Osteocyte (in vitro differentiated cells): ENCODE measurements at regions not wholly inside any gene's neighbourhood (a gene's known extent, or its start where the extent isn't known, plus 50 kb on each side); places are given as distances from the start of the nearest gene placed in this dataset.

ENCODE experiments used
- DNase-seq: peaks from one replicate; pipeline ENCODE4 v3.0.0; 2021; ENCODE audit warnings: mixed read lengths; ENCODE audit not compliant: unreplicated experiment; ENCODE audit errors: extremely low spot score
- H3K27ac Mint-ChIP-seq: one replicate; pipeline ENCODE4 v1.8.0; 2021; ENCODE audit warnings: mild to moderate bottlenecking, mixed read lengths; ENCODE audit not compliant: unreplicated experiment
- H3K27me3 Mint-ChIP-seq: one replicate; pipeline ENCODE4 v1.8.0; 2021; ENCODE audit warnings: mixed read lengths; ENCODE audit not compliant: unreplicated experiment
- H3K36me3 Mint-ChIP-seq: one replicate; pipeline ENCODE4 v1.8.0; 2021; ENCODE audit warnings: mixed read lengths; ENCODE audit not compliant: unreplicated experiment
- H3K4me1 Mint-ChIP-seq: one replicate; pipeline ENCODE4 v1.8.0; 2021; ENCODE audit warnings: mixed read lengths; ENCODE audit not compliant: unreplicated experiment
- H3K4me3 Mint-ChIP-seq: one replicate; pipeline ENCODE4 v1.8.0; 2021; ENCODE audit warnings: mild to moderate bottlenecking, moderate library complexity, mixed read lengths; ENCODE audit not compliant: unreplicated experiment
- H3K9me3 Mint-ChIP-seq: one replicate; pipeline ENCODE4 v1.8.0; 2021; ENCODE audit warnings: mixed read lengths; ENCODE audit not compliant: unreplicated experiment
- CTCF ChIP-seq: fragments of 200-600 bp; sonication (generic); IDR thresholded peaks from 2 replicates; pipeline ENCODE4 v1.5.0; 2021; ENCODE audit warnings: antibody characterized with exemption, mild to moderate bottlenecking, moderate library complexity

GRCh38 chr6:137351890-137352289, 132.7 kb upstream of the IFNGR1 start:
- H3K36me3 Mint-ChIP-seq, result no peaks in the 10 kb centered on the region
- H3K4me3 Mint-ChIP-seq, result no peak overlapping the region
- no peak for TF ChIP-seq CTCF
- no peaks in the 10 kb centered on the region for H3K4me1 Mint-ChIP-seq
- peaks cover 43% of the 10 kb centered on the region for H3K27me3 Mint-ChIP-seq
- no peaks in the 10 kb centered on the region for H3K9me3 Mint-ChIP-seq
- no peak overlapping the region for H3K27ac Mint-ChIP-seq
- no peak for DNase-seq

GRCh38 chr6:137350857-137351256, 131.7 kb upstream of the IFNGR1 start:
- H3K27me3 Mint-ChIP-seq, result peaks cover 46% of the 10 kb centered on the region
- H3K9me3 Mint-ChIP-seq, result no peaks in the 10 kb centered on the region
- H3K27ac Mint-ChIP-seq, result no peak overlapping the region
- no peak for DNase-seq
- H3K4me3 Mint-ChIP-seq, result no peak overlapping the region
- TF ChIP-seq CTCF, result no peak
- no peaks in the 10 kb centered on the region for H3K4me1 Mint-ChIP-seq
- H3K36me3 Mint-ChIP-seq, result no peaks in the 10 kb centered on the region

GRCh38 chr6:137349856-137350830, 131.0 kb upstream of the IFNGR1 start:
- H3K9me3 Mint-ChIP-seq, result no peaks in the 10 kb centered on the region
- no peak for DNase-seq
- no peak overlapping the region for H3K4me3 Mint-ChIP-seq
- H3K36me3 Mint-ChIP-seq, result no peaks in the 10 kb centered on the region
- H3K4me1 Mint-ChIP-seq, result no peaks in the 10 kb centered on the region
- H3K27me3 Mint-ChIP-seq, result peaks cover 49% of the 10 kb centered on the region
- H3K27ac Mint-ChIP-seq, result no peak overlapping the region
- TF ChIP-seq CTCF, result no peak

GRCh38 chr6:137348777-137349176, 129.6 kb upstream of the IFNGR1 start:
- DNase-seq, result no peak
- Mint-ChIP-seq H3K27me3 (peaks cover 51% of the 10 kb centered on the region), H3K27ac (no peak overlapping the region), H3K9me3 (no peaks in the 10 kb centered on the region), H3K4me1 (no peaks in the 10 kb centered on the region), H3K36me3 (no peaks in the 10 kb centered on the region), H3K4me3 (no peak overlapping the region)
- no peak for TF ChIP-seq CTCF

- no peak for DNase-seq
- Mint-ChIP-seq H3K4me3 (no peak overlapping the region), H3K36me3 (no peaks in the 10 kb centered on the region), H3K4me1 (peaks cover 1% of the 10 kb centered on the region), H3K27ac (no peak overlapping the region), H3K9me3 (no peaks in the 10 kb centered on the region), H3K27me3 (peaks cover 69% of the 10 kb centered on the region)
- no peak for TF ChIP-seq CTCF
Observed at GRCh38 chr6:137343241-137343640, 124.1 kb upstream of the IFNGR1 start.
